ENCODE measurements at regions not wholly inside any gene's neighbourhood (a gene's known extent, or its start where the extent isn't known, plus 50 kb on each side); places are given as distances from the start of the nearest gene placed in this dataset.
"Not testable (repeated sequence)": the region's sequence is repeated elsewhere in the genome, so short reads cannot be mapped to it uniquely, and the experiment has no call there.

- DNase-seq: no peak
Observed at GRCh38 chr17:70956726-70957125, 787.4 kb downstream of the KCNJ2 start.

- DNase-seq: no peak
Observed at GRCh38 chr17:70961341-70961740, 792.0 kb downstream of the KCNJ2 start.

GRCh38 chr17:70968302-70968701 is 799.0 kb downstream of the KCNJ2 start:
- DNase-seq: no peak

GRCh38 chr17:70969521-70970034 is 800.2 kb downstream of the KCNJ2 start:
- DNase-seq: no peak

- no peak for DNase-seq
Observed at GRCh38 chr17:70976447-70976846, 807.1 kb downstream of the KCNJ2 start.

GRCh38 chr17:70984873-70985272 is 815.5 kb downstream of the KCNJ2 start:
- DNase-seq: no peak

- no peak for DNase-seq
Observed at GRCh38 chr17:70987867-70988340, 818.6 kb downstream of the KCNJ2 start.

- DNase-seq: no peak
Observed at GRCh38 chr17:70988622-70989021, 819.3 kb downstream of the KCNJ2 start.

- no peak for DNase-seq
Observed at GRCh38 chr17:70989280-70989679, 819.9 kb downstream of the KCNJ2 start.

GRCh38 chr17:70994194-70994593 is 824.9 kb downstream of the KCNJ2 start:
- DNase-seq: no peak

- no peak for DNase-seq
Observed at GRCh38 chr17:70995997-70996396, 826.7 kb downstream of the KCNJ2 start.

- DNase-seq: no peak
Observed at GRCh38 chr17:71003736-71004135, 834.4 kb downstream of the KCNJ2 start.

- no peak for DNase-seq
Observed at GRCh38 chr17:71004413-71004812, 835.1 kb downstream of the KCNJ2 start.

- no peak for DNase-seq
Observed at GRCh38 chr17:71011391-71011790, 842.1 kb downstream of the KCNJ2 start.

- DNase-seq: no peak
Observed at GRCh38 chr17:71019699-71020098, 850.4 kb downstream of the KCNJ2 start.

- no peak for DNase-seq
Observed at GRCh38 chr17:71022758-71023157, 853.4 kb downstream of the KCNJ2 start.

GRCh38 chr17:71023249-71024030 is 854.1 kb downstream of the KCNJ2 start:
- no peak for DNase-seq

- no peak for DNase-seq
Observed at GRCh38 chr17:71024172-71024571, 854.8 kb downstream of the KCNJ2 start.

- no peak for DNase-seq
Observed at GRCh38 chr17:71024969-71025368, 855.6 kb downstream of the KCNJ2 start.

- DNase-seq: no peak
Observed at GRCh38 chr17:71029246-71029645, 859.9 kb downstream of the KCNJ2 start.

- not testable (repeated sequence) for DNase-seq
Observed at GRCh38 chr17:71031286-71031685, 862.0 kb downstream of the KCNJ2 start.

- DNase-seq: no peak
Observed at GRCh38 chr17:71032746-71033273, 863.5 kb downstream of the KCNJ2 start.

GRCh38 chr17:71033336-71033735 is 864.0 kb downstream of the KCNJ2 start:
- DNase-seq: no peak

- no peak for DNase-seq
Observed at GRCh38 chr17:71035226-71035625, 865.9 kb downstream of the KCNJ2 start.

- DNase-seq: no peak
Observed at GRCh38 chr17:71037386-71037785, 868.1 kb downstream of the KCNJ2 start.

Measured in amniotic stem cell (primary cell).